ENCODE measurements at regions not wholly inside any gene's neighbourhood (a gene's known extent, or its start where the extent isn't known, plus 50 kb on each side); places are given as distances from the start of the nearest gene placed in this dataset.

GRCh38 chr19:28424662-28425045 lies 788.3 kb downstream of the UQCRFS1 start:
- DNase-seq (ENCODE audit: low read depth in 1 of 2, low spot score in 1 of 2) (no peak), FAIRE-seq (peak; percentile 86), ATAC-seq (no peak)
- Histone ChIP-seq H3K4me3 (no peak overlapping the region), H3K4me1 (no peaks in the 10 kb centered on the region), H3K4me2 (no peak overlapping the region), H3K27ac (no peak overlapping the region), H3K9me3 (peaks cover 11% of the 10 kb centered on the region; the same call in 1 of the 3 replicates)
- ChIA-PET CTCF (interaction anchor here (1.3 kb wide), 1 partner anchor 10 kb away, joined by 5 read pairs; no protein-coding TSS in a partner anchor), POLR2A (no interaction called here)
- WGBS (ENCODE audit: missing lambda C conversion rate), result 17% methylated on average over 4 of the region's 4 CpGs
- TF ChIP-seq CHD2 (IDR thresholded peaks at IDR 0.05; ENCODE audit: low read length, partially characterized antibody) (no peak), RARB (CRISPR knock-in tag; IDR thresholded peaks at IDR 0.05) (no peak), FOSB (CRISPR knock-in tag; IDR thresholded peaks at IDR 0.05) (no peak), USF2 (IDR thresholded peaks at IDR 0.05) (no peak), HDAC2 (IDR thresholded peaks at IDR 0.05) (no peak), GATA3 (IDR thresholded peaks at IDR 0.05; ENCODE audit: borderline replicate concordance) (no peak), ZNF302 (CRISPR knock-in tag; IDR thresholded peaks at IDR 0.05) (no peak), ATOH8 (CRISPR knock-in tag; IDR thresholded peaks at IDR 0.05; ENCODE audit: low read depth) (no peak), POLR2A (IDR thresholded peaks at IDR 0.05; ENCODE audit: low read length) (no peak), MYC (IDR thresholded peaks at IDR 0.05; ENCODE audit: borderline replicate concordance, low read length) (no peak), ZSCAN20 (CRISPR knock-in tag; IDR thresholded peaks at IDR 0.05) (no peak), NPAS2 (CRISPR knock-in tag; IDR thresholded peaks at IDR 0.05; ENCODE audit: borderline replicate concordance) (no peak), NFE2L2 (conservative IDR thresholded peaks at IDR 0.05; ENCODE audit: low read length) (no peak)
- TF ChIP-seq, protein P1, sequence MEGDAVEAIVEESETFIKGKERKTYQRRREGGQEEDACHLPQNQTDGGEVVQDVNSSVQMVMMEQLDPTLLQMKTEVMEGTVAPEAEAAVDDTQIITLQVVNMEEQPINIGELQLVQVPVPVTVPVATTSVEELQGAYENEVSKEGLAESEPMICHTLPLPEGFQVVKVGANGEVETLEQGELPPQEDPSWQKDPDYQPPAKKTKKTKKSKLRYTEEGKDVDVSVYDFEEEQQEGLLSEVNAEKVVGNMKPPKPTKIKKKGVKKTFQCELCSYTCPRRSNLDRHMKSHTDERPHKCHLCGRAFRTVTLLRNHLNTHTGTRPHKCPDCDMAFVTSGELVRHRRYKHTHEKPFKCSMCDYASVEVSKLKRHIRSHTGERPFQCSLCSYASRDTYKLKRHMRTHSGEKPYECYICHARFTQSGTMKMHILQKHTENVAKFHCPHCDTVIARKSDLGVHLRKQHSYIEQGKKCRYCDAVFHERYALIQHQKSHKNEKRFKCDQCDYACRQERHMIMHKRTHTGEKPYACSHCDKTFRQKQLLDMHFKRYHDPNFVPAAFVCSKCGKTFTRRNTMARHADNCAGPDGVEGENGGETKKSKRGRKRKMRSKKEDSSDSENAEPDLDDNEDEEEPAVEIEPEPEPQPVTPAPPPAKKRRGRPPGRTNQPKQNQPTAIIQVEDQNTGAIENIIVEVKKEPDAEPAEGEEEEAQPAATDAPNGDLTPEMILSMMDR (IDR thresholded peaks at IDR 0.05), result no peak
- TF ChIP-seq, protein P2, sequence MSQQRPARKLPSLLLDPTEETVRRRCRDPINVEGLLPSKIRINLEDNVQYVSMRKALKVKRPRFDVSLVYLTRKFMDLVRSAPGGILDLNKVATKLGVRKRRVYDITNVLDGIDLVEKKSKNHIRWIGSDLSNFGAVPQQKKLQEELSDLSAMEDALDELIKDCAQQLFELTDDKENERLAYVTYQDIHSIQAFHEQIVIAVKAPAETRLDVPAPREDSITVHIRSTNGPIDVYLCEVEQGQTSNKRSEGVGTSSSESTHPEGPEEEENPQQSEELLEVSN (IDR thresholded peaks at IDR 0.05; ENCODE audit: borderline replicate concordance, low read depth), result no peak

DNA sequence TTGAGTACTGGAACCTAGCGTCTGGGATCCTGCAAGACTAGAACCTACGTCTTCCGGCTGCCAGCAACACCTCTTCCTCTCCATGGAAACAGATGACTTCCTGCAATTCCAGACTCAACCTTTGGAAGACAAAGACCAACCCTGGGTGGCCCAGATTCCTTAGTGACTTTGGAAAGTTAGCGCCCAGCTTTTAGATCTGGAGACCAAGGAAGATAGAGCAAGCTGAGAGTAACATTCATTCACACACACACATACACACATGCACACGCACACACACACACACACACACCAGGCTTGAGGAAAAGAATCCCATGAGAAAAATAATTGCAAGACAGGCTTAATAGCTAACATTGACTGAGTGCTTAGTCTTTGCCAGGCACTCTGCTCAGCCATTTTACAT lies 788.9 kb downstream of the UQCRFS1 start:
- CTCF ChIA-PET, result interaction anchor here (1.3 kb wide), 1 partner anchor 9 kb away, joined by 5 read pairs; no protein-coding TSS in a partner anchor
- H3K27ac ChIP-seq, result no peak overlapping the region
- peaks cover 16% of the 10 kb centered on the region; the same call in 1 of the 3 replicates for H3K9me3 ChIP-seq
- no peak for ATAC-seq
- no peak for DNase-seq (ENCODE audit: low read depth in 1 of 2, low spot score in 1 of 2)
- WGBS (ENCODE audit: missing lambda C conversion rate), result 20% methylated on average over 5 of the region's 5 CpGs
- no peaks in the 10 kb centered on the region for H3K4me1 ChIP-seq
- POLR2A ChIA-PET, result no interaction called here
- FAIRE-seq, result no peak
- no peak overlapping the region for H3K4me2 ChIP-seq
- no peak overlapping the region for H3K4me3 ChIP-seq
- TF ChIP-seq TFCP2L1 (CRISPR knock-in tag; IDR thresholded peaks at IDR 0.05) (no peak), TP53 (CRISPR knock-in tag; IDR thresholded peaks at IDR 0.05) (no peak), PBX3 (IDR thresholded peaks at IDR 0.05) (no peak), GATA3 (IDR thresholded peaks at IDR 0.05; ENCODE audit: borderline replicate concordance) (no peak), CBX2 (IDR thresholded peaks at IDR 0.05; ENCODE audit: borderline replicate concordance, low read depth) (no peak), ELK1 (IDR thresholded peaks at IDR 0.05; ENCODE audit: low read depth, low read length) (no peak), USF2 (IDR thresholded peaks at IDR 0.05) (no peak), BCL3 (IDR thresholded peaks at IDR 0.05) (no peak), NR3C1 (IDR thresholded peaks at IDR 0.05) (no peak), ATOH8 (CRISPR knock-in tag; IDR thresholded peaks at IDR 0.05; ENCODE audit: low read depth) (no peak), RCOR1 (IDR thresholded peaks at IDR 0.05; ENCODE audit: low read depth, low read length) (no peak), JUN (IDR thresholded peaks at IDR 0.05) (no peak)
- TF ChIP-seq, protein P2 (IDR thresholded peaks at IDR 0.05; ENCODE audit: borderline replicate concordance, low read depth), result no peak
- TF ChIP-seq, protein P1 (IDR thresholded peaks at IDR 0.05), result no peak

Measured in A549 (cell line).